GM18517 (cell line): ENCODE measurements at regions not wholly inside any gene's neighbourhood (a gene's known extent, or its start where the extent isn't known, plus 50 kb on each side); places are given as distances from the start of the nearest gene placed in this dataset.

Experiments
- ATAC-seq: cut with Tn5 transposase; IDR thresholded peaks from one replicate; pipeline ENCODE4 v1.9.1; 2021; ENCODE audit warnings: mild to moderate bottlenecking, moderate library complexity; ENCODE audit not compliant: unreplicated experiment

GRCh38 chr7:19871102-19871501 is 97.7 kb upstream of the TMEM196 start:
- ATAC-seq = peak; percentile 46

- ATAC-seq = peak; percentile 71
These were observed 96.6 kb upstream of the TMEM196 start for GRCh38 chr7:19869979-19870378.

- no peak for ATAC-seq
These were observed 79.9 kb upstream of the TMEM196 start for GRCh38 chr7:19853261-19853832.

- no peak for ATAC-seq
These were observed 78.8 kb upstream of the TMEM196 start for GRCh38 chr7:19852192-19852591.

- ATAC-seq = no peak
These were observed 78.1 kb upstream of the TMEM196 start for GRCh38 chr7:19851504-19851903.

GRCh38 chr7:19834566-19834965 is 61.1 kb upstream of the TMEM196 start:
- no peak for ATAC-seq

GRCh38 chr7:19830604-19831003 is 57.2 kb upstream of the TMEM196 start:
- no peak for ATAC-seq
